Stimulated activated naive B cell treated with anti-CD40 and anti-IgM and Interleukin-4, amounts not matched to agents 10 μg/mL and 1 μg/mL and 100 μg/mL, for 72 hours (primary cell): ENCODE measurements at regions not wholly inside any gene's neighbourhood (a gene's known extent, or its start where the extent isn't known, plus 50 kb on each side); places are given as distances from the start of the nearest gene placed in this dataset.

ENCODE experiments used
- ATAC-seq, 2 donors: fragments of 150-1000 bp; cut with Tn5 transposase; replicated peaks; 2 replicates each; pipeline ENCODE4 v1.10.0; 2021; ENCODE audit warnings: moderate library complexity in 1 of 2
- DNase-seq: peaks from one replicate; pipeline ENCODE4 v3.0.0; 2021
- H3K27ac Mint-ChIP-seq: one replicate; pipeline ENCODE4 v1.8.0; 2022; ENCODE audit warnings: mild to moderate bottlenecking, mixed read lengths
- H3K27me3 Mint-ChIP-seq, 2 donors: one replicate each; pipeline ENCODE4 v1.8.0; 2022; ENCODE audit warnings: mixed read lengths in 2 of 2
- H3K36me3 Mint-ChIP-seq, 2 donors: one replicate each; pipeline ENCODE4 v1.8.0; 2022; ENCODE audit warnings: mixed read lengths in 2 of 2, mild to moderate bottlenecking in 1 of 2
- H3K4me1 Mint-ChIP-seq, 2 donors: one replicate each; pipeline ENCODE4 v1.8.0; 2022; ENCODE audit warnings: mixed read lengths in 2 of 2, mild to moderate bottlenecking in 1 of 2
- H3K4me3 Mint-ChIP-seq, 2 donors: one replicate each; pipeline ENCODE4 v1.8.0; 2022; ENCODE audit warnings: mild to moderate bottlenecking in 2 of 2, mixed read lengths in 2 of 2, moderate library complexity in 1 of 2
- H3K9me3 Mint-ChIP-seq, 2 donors: one replicate each; pipeline ENCODE4 v1.8.0; 2022; ENCODE audit warnings: mixed read lengths in 2 of 2, mild to moderate bottlenecking in 1 of 2

GRCh38 chr2:4862031-4862430 is 830.2 kb upstream of the SOX11 start:
- Mint-ChIP-seq H3K36me3 (no peaks in the 10 kb centered on the region), H3K9me3 (peaks cover 2 to 9% of the 10 kb centered on the region in 2 donors), H3K27me3 (no peaks in the 10 kb centered on the region), H3K27ac (no peak overlapping the region), H3K4me1 (no peaks in the 10 kb centered on the region), H3K4me3 (no peak overlapping the region)
- ATAC-seq (no peak), DNase-seq (no peak)

- H3K4me3 Mint-ChIP-seq: no peak overlapping the region
- ATAC-seq (no peak), DNase-seq (no peak)
- H3K9me3 Mint-ChIP-seq: peaks cover 4% of the 10 kb centered on the region in 2 donors
- H3K4me1 Mint-ChIP-seq: no peaks in the 10 kb centered on the region
- no peak overlapping the region for H3K27ac Mint-ChIP-seq
- H3K27me3 Mint-ChIP-seq: no peaks in the 10 kb centered on the region
- H3K36me3 Mint-ChIP-seq: no peaks in the 10 kb centered on the region
Measured at GRCh38 chr2:4866198-4866597, 826.0 kb upstream of the SOX11 start.

GRCh38 chr2:4868466-4868865 is 823.7 kb upstream of the SOX11 start:
- H3K9me3 Mint-ChIP-seq: peaks cover 0 to 4% of the 10 kb centered on the region in 2 donors
- ATAC-seq: no peak

GRCh38 chr2:4869154-4869553 is 823.0 kb upstream of the SOX11 start:
- Mint-ChIP-seq H3K4me3 (no peak overlapping the region), H3K4me1 (no peaks in the 10 kb centered on the region)

More at GRCh38 chr2:4868466-4868865, 823.7 kb upstream of the SOX11 start:
- Mint-ChIP-seq H3K27ac (no peak overlapping the region), H3K36me3 (no peaks in the 10 kb centered on the region), H3K4me3 (no peak overlapping the region), H3K4me1 (no peaks in the 10 kb centered on the region), H3K27me3 (no peaks in the 10 kb centered on the region)
- DNase-seq: no peak

GRCh38 chr2:4873364-4873763 is 818.8 kb upstream of the SOX11 start:
- H3K36me3 Mint-ChIP-seq: no peaks in the 10 kb centered on the region
- H3K4me1 Mint-ChIP-seq: no peaks in the 10 kb centered on the region
- peaks cover 0 to 2% of the 10 kb centered on the region in 2 donors for H3K9me3 Mint-ChIP-seq
- no peak for ATAC-seq
- no peak for DNase-seq
- no peak overlapping the region for H3K27ac Mint-ChIP-seq
- H3K4me3 Mint-ChIP-seq: no peak overlapping the region
- H3K27me3 Mint-ChIP-seq: no peaks in the 10 kb centered on the region

More at GRCh38 chr2:4869154-4869553, 823.0 kb upstream of the SOX11 start:
- ATAC-seq (no peak), DNase-seq (no peak)
- H3K27me3 Mint-ChIP-seq: no peaks in the 10 kb centered on the region
- H3K36me3 Mint-ChIP-seq: no peaks in the 10 kb centered on the region
- peaks cover 0 to 4% of the 10 kb centered on the region in 2 donors for H3K9me3 Mint-ChIP-seq
- H3K27ac Mint-ChIP-seq: no peak overlapping the region

GRCh38 chr2:4873876-4874593 is 818.1 kb upstream of the SOX11 start:
- DNase-seq (no peak), ATAC-seq (no peak)
- Mint-ChIP-seq H3K27ac (no peak overlapping the region), H3K4me3 (no peak overlapping the region), H3K4me1 (no peaks in the 10 kb centered on the region), H3K27me3 (no peaks in the 10 kb centered on the region), H3K36me3 (no peaks in the 10 kb centered on the region), H3K9me3 (no peaks in the 10 kb centered on the region)

- no peak for ATAC-seq
- Mint-ChIP-seq H3K4me1 (no peaks in the 10 kb centered on the region), H3K4me3 (no peak overlapping the region), H3K36me3 (no peaks in the 10 kb centered on the region), H3K27ac (no peak overlapping the region), H3K27me3 (no peaks in the 10 kb centered on the region), H3K9me3 (peaks cover 0 to 2% of the 10 kb centered on the region in 2 donors)
- DNase-seq: no peak
Measured at GRCh38 chr2:4882421-4882820, 809.8 kb upstream of the SOX11 start.

- Mint-ChIP-seq H3K4me3 (no peak overlapping the region), H3K27ac (no peak overlapping the region), H3K4me1 (no peaks in the 10 kb centered on the region), H3K36me3 (no peaks in the 10 kb centered on the region), H3K27me3 (no peaks in the 10 kb centered on the region), H3K9me3 (peaks cover 0 to 2% of the 10 kb centered on the region in 2 donors)
- no peak for DNase-seq
- no peak for ATAC-seq
Measured at GRCh38 chr2:4882941-4883340, 809.2 kb upstream of the SOX11 start.

- H3K27me3 Mint-ChIP-seq: no peaks in the 10 kb centered on the region
- ATAC-seq (no peak), DNase-seq (no peak)
- H3K4me1 Mint-ChIP-seq: no peaks in the 10 kb centered on the region
- H3K9me3 Mint-ChIP-seq: peaks cover 0 to 2% of the 10 kb centered on the region in 2 donors
- no peak overlapping the region for H3K4me3 Mint-ChIP-seq
- H3K36me3 Mint-ChIP-seq: no peaks in the 10 kb centered on the region
- no peak overlapping the region for H3K27ac Mint-ChIP-seq
Measured at GRCh38 chr2:4883375-4883774, 808.8 kb upstream of the SOX11 start.

GRCh38 chr2:4884117-4884571 is 808.0 kb upstream of the SOX11 start:
- DNase-seq (no peak), ATAC-seq (no peak)
- Mint-ChIP-seq H3K27ac (no peak overlapping the region), H3K9me3 (peaks cover 0 to 2% of the 10 kb centered on the region in 2 donors), H3K4me1 (no peaks in the 10 kb centered on the region), H3K36me3 (no peaks in the 10 kb centered on the region), H3K4me3 (no peak overlapping the region), H3K27me3 (no peaks in the 10 kb centered on the region)

GRCh38 chr2:4891394-4891793 is 800.8 kb upstream of the SOX11 start:
- H3K27me3 Mint-ChIP-seq: no peaks in the 10 kb centered on the region
- no peaks in the 10 kb centered on the region for H3K4me1 Mint-ChIP-seq
- H3K36me3 Mint-ChIP-seq: no peaks in the 10 kb centered on the region
- H3K4me3 Mint-ChIP-seq: no peak overlapping the region
- DNase-seq (no peak), ATAC-seq (no peak)
- peaks cover 0 to 5% of the 10 kb centered on the region in 2 donors for H3K9me3 Mint-ChIP-seq
- H3K27ac Mint-ChIP-seq: no peak overlapping the region

GRCh38 chr2:4895371-4895770 is 796.8 kb upstream of the SOX11 start:
- H3K27ac Mint-ChIP-seq: no peak overlapping the region
- H3K9me3 Mint-ChIP-seq: peaks cover 4% of the 10 kb centered on the region in 2 donors
- ATAC-seq (no peak), DNase-seq (no peak)
- no peaks in the 10 kb centered on the region for H3K36me3 Mint-ChIP-seq
- H3K27me3 Mint-ChIP-seq: no peaks in the 10 kb centered on the region
- no peak overlapping the region for H3K4me3 Mint-ChIP-seq
- no peaks in the 10 kb centered on the region for H3K4me1 Mint-ChIP-seq

GRCh38 chr2:4898706-4899105 is 793.5 kb upstream of the SOX11 start:
- Mint-ChIP-seq H3K27me3 (no peaks in the 10 kb centered on the region), H3K36me3 (no peaks in the 10 kb centered on the region), H3K27ac (no peak overlapping the region), H3K4me1 (no peaks in the 10 kb centered on the region), H3K4me3 (no peak overlapping the region), H3K9me3 (peaks cover 6 to 8% of the 10 kb centered on the region in 2 donors)
- ATAC-seq (no peak), DNase-seq (no peak)

- Mint-ChIP-seq H3K9me3 (peaks cover 6 to 8% of the 10 kb centered on the region in 2 donors), H3K4me3 (no peak overlapping the region), H3K4me1 (no peaks in the 10 kb centered on the region), H3K36me3 (no peaks in the 10 kb centered on the region), H3K27me3 (no peaks in the 10 kb centered on the region), H3K27ac (no peak overlapping the region)
- DNase-seq: no peak
- ATAC-seq: no peak
Measured at GRCh38 chr2:4900242-4900641, 791.9 kb upstream of the SOX11 start.

GRCh38 chr2:4900861-4901770 is 791.1 kb upstream of the SOX11 start:
- Mint-ChIP-seq H3K4me3 (no peak overlapping the region), H3K36me3 (no peaks in the 10 kb centered on the region), H3K27me3 (no peaks in the 10 kb centered on the region), H3K4me1 (no peaks in the 10 kb centered on the region), H3K27ac (no peak overlapping the region), H3K9me3 (peaks cover 4 to 8% of the 10 kb centered on the region in 2 donors)
- ATAC-seq (no peak), DNase-seq (no peak)
